T-helper 2 cell treated with Interferon-gamma antibody and Interleukin-4, amounts not matched to agents 5 μg/mL and 100 μg/mL, for 36 hours (primary cell): ENCODE measurements at regions not wholly inside any gene's neighbourhood (a gene's known extent, or its start where the extent isn't known, plus 50 kb on each side); places are given as distances from the start of the nearest gene placed in this dataset.

ENCODE experiments used
- DNase-seq: peaks from one replicate; pipeline ENCODE4 v3.0.0; 2021; ENCODE audit warnings: low spot score
- H3K27ac Mint-ChIP-seq: one replicate; pipeline ENCODE4 v1.8.0; 2021; ENCODE audit warnings: mild to moderate bottlenecking, mixed read lengths
- H3K27me3 Mint-ChIP-seq: one replicate; pipeline ENCODE4 v1.8.0; 2021; ENCODE audit warnings: low read depth, mixed read lengths
- H3K36me3 Mint-ChIP-seq: one replicate; pipeline ENCODE4 v1.8.0; 2021; ENCODE audit warnings: low read depth, mixed read lengths
- H3K4me1 Mint-ChIP-seq: one replicate; pipeline ENCODE4 v1.8.0; 2021; ENCODE audit warnings: low read depth, mixed read lengths
- H3K4me3 Mint-ChIP-seq: one replicate; pipeline ENCODE4 v1.8.0; 2022; ENCODE audit warnings: mild to moderate bottlenecking, moderate library complexity, mixed read lengths
- H3K9me3 Mint-ChIP-seq: one replicate; pipeline ENCODE4 v1.8.0; 2021; ENCODE audit warnings: mixed read lengths

- no peak for DNase-seq
- no peaks in the 10 kb centered on the region for H3K9me3 Mint-ChIP-seq
- no peaks in the 10 kb centered on the region for H3K36me3 Mint-ChIP-seq
- peaks cover under 1% of the 10 kb centered on the region for H3K4me1 Mint-ChIP-seq
- H3K27ac Mint-ChIP-seq: no peak overlapping the region
- H3K27me3 Mint-ChIP-seq: peaks cover 5% of the 10 kb centered on the region
- no peak overlapping the region for H3K4me3 Mint-ChIP-seq
These were observed 82.9 kb downstream of the ELOVL4 start for GRCh38 chr6:79864421-79864820.

DNA sequence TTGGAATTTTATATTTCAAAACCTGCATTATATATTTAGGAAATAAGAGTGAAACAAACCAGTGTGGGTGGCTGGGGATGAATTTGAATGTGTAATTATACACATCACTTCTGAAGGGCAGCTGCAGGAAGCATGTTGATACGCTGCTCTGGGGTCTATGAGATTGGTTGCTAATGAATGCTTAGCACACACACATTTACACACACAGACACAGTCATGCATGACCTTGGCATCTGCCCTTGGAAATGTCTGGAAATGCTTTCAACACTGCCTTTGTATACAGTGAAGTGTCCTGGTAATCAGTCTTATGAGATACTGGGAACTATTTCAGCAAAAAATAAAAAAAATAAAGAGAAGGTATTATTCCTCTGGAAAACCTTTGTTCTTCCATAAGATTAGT, 83.4 kb downstream of the ELOVL4 start:
- Mint-ChIP-seq H3K9me3 (no peaks in the 10 kb centered on the region), H3K4me3 (no peak overlapping the region), H3K36me3 (no peaks in the 10 kb centered on the region), H3K27me3 (peaks cover 5% of the 10 kb centered on the region), H3K4me1 (no peaks in the 10 kb centered on the region), H3K27ac (no peak overlapping the region)
- no peak for DNase-seq

GRCh38 chr6:79863566-79863965, 83.8 kb downstream of the ELOVL4 start:
- peaks cover 5% of the 10 kb centered on the region for H3K27me3 Mint-ChIP-seq
- H3K4me3 Mint-ChIP-seq: no peak overlapping the region
- no peaks in the 10 kb centered on the region for H3K36me3 Mint-ChIP-seq
- no peaks in the 10 kb centered on the region for H3K4me1 Mint-ChIP-seq
- no peak for DNase-seq
- no peak overlapping the region for H3K27ac Mint-ChIP-seq
- no peaks in the 10 kb centered on the region for H3K9me3 Mint-ChIP-seq

DNA sequence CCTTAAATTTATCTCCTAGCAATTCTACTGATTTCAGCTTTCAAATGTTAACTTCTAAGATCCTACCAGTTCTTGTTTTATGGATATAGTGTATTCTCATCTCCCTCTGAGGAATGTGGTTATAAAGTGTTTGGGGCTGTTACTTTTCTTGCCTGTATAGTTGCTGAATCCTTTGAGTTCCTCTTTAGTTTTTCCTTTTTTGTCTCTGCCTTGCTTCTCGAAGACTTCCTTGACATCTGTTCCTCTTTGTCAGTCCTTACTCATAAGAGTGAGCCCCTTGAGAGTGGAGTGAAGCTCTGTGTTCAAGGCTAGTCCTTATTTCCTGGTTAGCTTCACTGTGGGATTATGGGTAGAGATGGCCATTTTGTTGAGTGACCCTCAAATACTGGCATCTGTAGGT, 84.6 kb downstream of the ELOVL4 start:
- Mint-ChIP-seq H3K36me3 (no peaks in the 10 kb centered on the region), H3K9me3 (no peaks in the 10 kb centered on the region), H3K4me1 (no peaks in the 10 kb centered on the region), H3K27ac (no peak overlapping the region), H3K27me3 (peaks cover 5% of the 10 kb centered on the region), H3K4me3 (no peak overlapping the region)
- no peak for DNase-seq

- Mint-ChIP-seq H3K9me3 (no peaks in the 10 kb centered on the region), H3K27me3 (peaks cover 5% of the 10 kb centered on the region), H3K36me3 (no peaks in the 10 kb centered on the region), H3K4me1 (no peaks in the 10 kb centered on the region), H3K4me3 (no peak overlapping the region), H3K27ac (no peak overlapping the region)
- DNase-seq: no peak
These were observed 85.2 kb downstream of the ELOVL4 start for GRCh38 chr6:79862126-79862525.

DNA sequence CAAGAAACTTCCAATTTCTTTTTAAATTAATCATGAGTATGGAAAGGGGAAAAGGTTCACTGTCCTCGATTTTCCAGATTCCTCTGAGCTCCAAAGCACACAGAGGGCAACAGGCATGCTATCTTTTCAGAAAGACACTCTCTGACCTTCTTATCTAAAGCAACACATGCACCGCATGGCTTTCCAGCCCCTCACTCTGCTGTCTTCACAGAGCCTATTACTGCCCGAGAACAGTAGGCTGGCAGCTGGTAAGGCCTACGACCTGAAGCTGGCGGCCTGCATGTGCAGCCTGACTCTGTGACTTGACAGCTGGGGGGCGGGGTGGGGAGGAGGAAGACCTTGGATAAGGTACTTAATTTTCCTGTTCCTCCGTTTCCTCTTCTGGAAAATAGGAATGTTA, 86.3 kb downstream of the ELOVL4 start:
- Mint-ChIP-seq H3K36me3 (no peaks in the 10 kb centered on the region), H3K27ac (no peak overlapping the region), H3K4me3 (no peak overlapping the region), H3K4me1 (no peaks in the 10 kb centered on the region), H3K27me3 (peaks cover 2% of the 10 kb centered on the region), H3K9me3 (no peaks in the 10 kb centered on the region)
- DNase-seq: no peak

DNA sequence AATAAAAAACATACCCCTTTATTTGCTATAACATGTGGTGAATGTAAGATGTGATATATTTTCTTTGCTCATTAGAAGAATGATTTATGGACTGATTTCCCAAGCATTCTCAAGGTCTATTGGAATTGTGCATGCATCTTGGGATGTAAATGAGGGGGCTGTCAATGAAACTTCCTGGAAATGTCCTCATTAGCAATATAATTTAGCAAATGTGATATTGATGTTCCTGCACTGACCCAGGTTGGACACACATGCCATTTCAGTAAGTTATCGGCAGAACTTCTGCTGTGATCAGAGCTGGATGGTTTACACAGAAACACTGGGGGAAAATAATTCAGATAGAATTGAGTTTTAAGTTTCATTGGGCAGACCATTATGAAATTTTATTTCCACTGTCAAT, 99.9 kb downstream of the ELOVL4 start:
- Mint-ChIP-seq H3K9me3 (no peaks in the 10 kb centered on the region), H3K36me3 (no peaks in the 10 kb centered on the region), H3K27ac (no peak overlapping the region), H3K27me3 (peaks cover 2% of the 10 kb centered on the region), H3K4me1 (no peaks in the 10 kb centered on the region), H3K4me3 (no peak overlapping the region)
- no peak for DNase-seq

- Mint-ChIP-seq H3K27me3 (peaks cover 5% of the 10 kb centered on the region), H3K9me3 (no peaks in the 10 kb centered on the region), H3K36me3 (no peaks in the 10 kb centered on the region), H3K4me3 (no peak overlapping the region), H3K4me1 (no peaks in the 10 kb centered on the region), H3K27ac (no peak overlapping the region)
- DNase-seq: no peak
These were observed 104.8 kb downstream of the ELOVL4 start for GRCh38 chr6:79842376-79843040.

- H3K27ac Mint-ChIP-seq: no peak overlapping the region
- no peak overlapping the region for H3K4me3 Mint-ChIP-seq
- H3K36me3 Mint-ChIP-seq: no peaks in the 10 kb centered on the region
- peaks cover 5% of the 10 kb centered on the region for H3K27me3 Mint-ChIP-seq
- no peaks in the 10 kb centered on the region for H3K9me3 Mint-ChIP-seq
- no peak for DNase-seq
- no peaks in the 10 kb centered on the region for H3K4me1 Mint-ChIP-seq
These were observed 105.6 kb downstream of the ELOVL4 start for GRCh38 chr6:79841577-79842375.

DNA sequence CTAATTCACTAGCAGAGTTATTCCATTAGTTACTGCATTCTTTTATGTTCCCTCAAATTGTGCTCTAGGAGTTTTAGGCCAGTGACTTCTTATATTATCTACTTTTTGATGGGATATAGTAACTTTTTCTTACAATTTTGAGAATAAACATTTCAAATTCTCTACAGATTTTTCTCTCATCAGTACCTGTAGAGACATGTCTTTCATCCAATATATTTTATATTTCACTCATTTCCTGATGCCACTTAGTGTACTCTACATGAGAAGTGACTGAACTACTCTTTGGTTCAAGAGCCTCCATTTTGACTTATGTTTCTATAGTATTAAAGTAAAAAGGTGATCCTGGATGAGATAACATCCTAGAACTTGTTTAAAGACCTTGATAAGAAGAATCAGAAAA, 108.5 kb downstream of the ELOVL4 start:
- Mint-ChIP-seq H3K27ac (no peak overlapping the region), H3K36me3 (no peaks in the 10 kb centered on the region), H3K27me3 (peaks cover 5% of the 10 kb centered on the region), H3K9me3 (no peaks in the 10 kb centered on the region), H3K4me3 (no peak overlapping the region), H3K4me1 (no peaks in the 10 kb centered on the region)
- no peak for DNase-seq

GRCh38 chr6:79833964-79834284, 113.4 kb downstream of the ELOVL4 start:
- H3K36me3 Mint-ChIP-seq: no peaks in the 10 kb centered on the region
- no peak overlapping the region for H3K4me3 Mint-ChIP-seq
- H3K9me3 Mint-ChIP-seq: no peaks in the 10 kb centered on the region

DNA sequence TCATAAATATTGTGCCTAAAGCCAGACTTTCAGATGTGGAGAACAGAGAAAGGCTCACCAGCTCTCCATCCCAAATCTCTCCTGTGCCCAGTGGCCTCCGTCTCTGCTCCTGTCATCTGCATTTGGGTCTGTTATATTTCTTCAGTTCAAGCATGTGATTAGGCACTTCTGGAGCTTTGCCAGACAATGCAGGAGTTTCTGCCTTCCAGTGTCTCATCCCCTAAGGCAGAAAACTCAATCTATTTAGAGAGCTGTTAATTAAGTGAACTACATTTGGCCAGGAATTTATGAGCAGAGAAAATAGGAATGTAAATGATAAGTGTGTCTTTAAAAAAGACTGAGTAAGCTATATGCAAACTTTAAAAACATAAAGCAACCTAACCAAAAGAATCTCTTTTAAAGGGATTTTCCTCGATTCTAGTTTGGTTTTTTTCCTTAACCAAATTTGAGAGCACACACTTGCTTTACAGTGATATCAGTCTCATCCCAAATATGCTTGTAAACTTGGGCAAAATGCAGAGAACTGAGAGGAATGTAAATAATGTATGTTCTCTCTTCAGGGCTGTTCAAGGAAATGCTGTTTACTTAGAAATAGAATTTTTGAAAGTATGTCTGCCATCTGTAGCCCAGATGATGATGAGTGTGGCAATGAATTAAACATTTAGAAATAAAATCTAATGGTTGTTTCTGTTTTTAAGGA, 113.9 kb downstream of the ELOVL4 start:
- no peaks in the 10 kb centered on the region for H3K4me1 Mint-ChIP-seq
- no peaks in the 10 kb centered on the region for H3K9me3 Mint-ChIP-seq
- no peak for DNase-seq
- H3K27me3 Mint-ChIP-seq: no peaks in the 10 kb centered on the region
- H3K4me3 Mint-ChIP-seq: no peak overlapping the region
- no peak overlapping the region for H3K27ac Mint-ChIP-seq
- H3K36me3 Mint-ChIP-seq: no peaks in the 10 kb centered on the region

More at GRCh38 chr6:79833964-79834284, 113.4 kb downstream of the ELOVL4 start:
- no peak overlapping the region for H3K27ac Mint-ChIP-seq
- H3K27me3 Mint-ChIP-seq: no peaks in the 10 kb centered on the region
- H3K4me1 Mint-ChIP-seq: no peaks in the 10 kb centered on the region
- no peak for DNase-seq

GRCh38 chr6:79832723-79833122, 114.6 kb downstream of the ELOVL4 start:
- Mint-ChIP-seq H3K27ac (no peak overlapping the region), H3K9me3 (no peaks in the 10 kb centered on the region), H3K36me3 (no peaks in the 10 kb centered on the region), H3K4me1 (no peaks in the 10 kb centered on the region), H3K4me3 (no peak overlapping the region), H3K27me3 (no peaks in the 10 kb centered on the region)
- no peak for DNase-seq

DNA sequence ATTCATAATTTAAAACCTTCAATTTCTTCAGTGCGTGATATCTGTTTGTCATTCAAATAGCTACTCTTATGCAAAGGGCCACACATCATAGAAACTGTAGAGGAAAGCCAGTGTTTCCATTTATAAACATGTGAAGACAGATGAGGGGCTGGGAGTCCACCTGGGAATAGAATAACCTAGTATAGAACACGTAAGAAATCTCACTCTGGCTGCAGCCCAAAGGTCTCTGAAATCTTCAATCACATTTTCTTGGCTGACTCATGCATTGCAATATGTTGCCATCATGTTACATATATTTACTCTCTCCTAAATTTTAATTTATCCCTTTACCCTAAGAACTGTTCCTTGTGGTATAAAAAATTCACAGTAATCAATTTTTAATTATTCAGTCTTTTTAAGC, 123.2 kb downstream of the ELOVL4 start:
- H3K4me1 Mint-ChIP-seq: no peaks in the 10 kb centered on the region
- DNase-seq: no peak
- H3K27me3 Mint-ChIP-seq: no peaks in the 10 kb centered on the region
- no peak overlapping the region for H3K4me3 Mint-ChIP-seq
- H3K27ac Mint-ChIP-seq: no peak overlapping the region
- no peaks in the 10 kb centered on the region for H3K9me3 Mint-ChIP-seq
- no peaks in the 10 kb centered on the region for H3K36me3 Mint-ChIP-seq
